ENCODE measurements at regions not wholly inside any gene's neighbourhood (a gene's known extent, or its start where the extent isn't known, plus 50 kb on each side); places are given as distances from the start of the nearest gene placed in this dataset.

DNA sequence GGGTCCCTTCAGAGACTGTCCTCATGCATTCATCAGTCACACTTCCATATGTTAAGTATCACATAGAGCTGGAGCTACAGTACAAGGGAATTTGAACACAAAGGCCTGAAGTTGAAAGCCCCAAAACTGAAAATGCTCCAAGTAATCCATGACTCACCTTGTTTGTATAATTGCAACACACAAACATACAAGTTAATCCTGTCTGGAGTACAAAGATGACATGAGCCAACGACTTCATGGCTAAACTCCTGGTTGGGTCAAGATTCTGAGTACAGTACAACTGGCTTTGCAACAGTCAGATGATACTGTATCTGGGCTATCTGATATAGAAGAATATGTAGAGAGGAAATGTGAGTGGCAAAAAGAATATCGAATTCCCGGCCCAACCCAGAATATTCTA lies 73.1 kb upstream of the AASS start:
- ATAC-seq (peak; percentile 92 to 98 (median 96)), DNase-seq (no peak)
- 37% methylated on average over 3 of the region's 3 CpGs for WGBS (ENCODE audit: insufficient coverage, low coverage, low lambda C conversion rate, missing lambda C conversion rate)
- no peaks in the 10 kb centered on the region for H3K9me3 ChIP-seq
- TF ChIP-seq, protein P1, sequence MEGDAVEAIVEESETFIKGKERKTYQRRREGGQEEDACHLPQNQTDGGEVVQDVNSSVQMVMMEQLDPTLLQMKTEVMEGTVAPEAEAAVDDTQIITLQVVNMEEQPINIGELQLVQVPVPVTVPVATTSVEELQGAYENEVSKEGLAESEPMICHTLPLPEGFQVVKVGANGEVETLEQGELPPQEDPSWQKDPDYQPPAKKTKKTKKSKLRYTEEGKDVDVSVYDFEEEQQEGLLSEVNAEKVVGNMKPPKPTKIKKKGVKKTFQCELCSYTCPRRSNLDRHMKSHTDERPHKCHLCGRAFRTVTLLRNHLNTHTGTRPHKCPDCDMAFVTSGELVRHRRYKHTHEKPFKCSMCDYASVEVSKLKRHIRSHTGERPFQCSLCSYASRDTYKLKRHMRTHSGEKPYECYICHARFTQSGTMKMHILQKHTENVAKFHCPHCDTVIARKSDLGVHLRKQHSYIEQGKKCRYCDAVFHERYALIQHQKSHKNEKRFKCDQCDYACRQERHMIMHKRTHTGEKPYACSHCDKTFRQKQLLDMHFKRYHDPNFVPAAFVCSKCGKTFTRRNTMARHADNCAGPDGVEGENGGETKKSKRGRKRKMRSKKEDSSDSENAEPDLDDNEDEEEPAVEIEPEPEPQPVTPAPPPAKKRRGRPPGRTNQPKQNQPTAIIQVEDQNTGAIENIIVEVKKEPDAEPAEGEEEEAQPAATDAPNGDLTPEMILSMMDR (IDR thresholded peaks at IDR 0.05): no peak
- TF ChIP-seq POLR2A (IDR thresholded peaks at IDR 0.05): no peak
- H3K4me1 ChIP-seq: peaks cover 0 to 11% (median 0%) of the 10 kb centered on the region in 4 donors
- H3K36me3 ChIP-seq: no peaks in the 10 kb centered on the region
- H3K27me3 ChIP-seq: no peaks in the 10 kb centered on the region
- H3K4me3 ChIP-seq: no peak overlapping the region
- no peak overlapping the region for H3K27ac ChIP-seq
- intact Hi-C loops (cut with DNase I): loop anchor here in 1 of 2 donors (10.0 kb wide), 1 partner anchor 308 kb away; no protein-coding TSS in a partner anchor

DNA sequence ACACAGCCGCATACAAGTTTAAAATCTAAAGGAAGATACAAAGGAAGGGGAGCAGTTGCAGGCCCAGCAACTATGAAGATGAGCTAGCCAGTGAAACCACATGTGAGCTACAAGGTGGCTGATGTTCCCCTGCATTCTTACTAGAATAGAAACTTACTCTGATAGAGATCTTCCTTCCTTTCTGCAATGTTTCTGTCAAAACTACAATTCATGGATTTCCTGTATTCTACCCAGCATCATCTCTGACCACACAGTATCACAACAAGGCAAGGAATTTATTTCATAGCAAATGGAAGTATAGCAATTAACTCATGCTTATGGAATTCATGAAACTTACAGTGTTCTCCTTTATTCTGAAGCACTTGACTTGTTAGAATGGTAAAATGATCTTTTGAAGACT lies 68.7 kb upstream of the AASS start:
- no peak overlapping the region for H3K4me3 ChIP-seq
- DNase-seq: no peak
- no peaks in the 10 kb centered on the region for H3K9me3 ChIP-seq
- H3K4me1 ChIP-seq: peaks cover 0 to 11% (median 0%) of the 10 kb centered on the region in 4 donors
- ATAC-seq: no peak
- no peak overlapping the region for H3K27ac ChIP-seq
- intact Hi-C loops (cut with DNase I): loop anchor here in 1 of 2 donors (10.0 kb wide), 1 partner anchor 312 kb away; no protein-coding TSS in a partner anchor
- TF ChIP-seq POLR2A (IDR thresholded peaks at IDR 0.05): no peak
- no peaks in the 10 kb centered on the region for H3K36me3 ChIP-seq
- 70% methylated on average over 1 of the region's 1 CpG for WGBS (ENCODE audit: insufficient coverage, low coverage, low lambda C conversion rate, missing lambda C conversion rate)
- H3K27me3 ChIP-seq: no peaks in the 10 kb centered on the region

DNA sequence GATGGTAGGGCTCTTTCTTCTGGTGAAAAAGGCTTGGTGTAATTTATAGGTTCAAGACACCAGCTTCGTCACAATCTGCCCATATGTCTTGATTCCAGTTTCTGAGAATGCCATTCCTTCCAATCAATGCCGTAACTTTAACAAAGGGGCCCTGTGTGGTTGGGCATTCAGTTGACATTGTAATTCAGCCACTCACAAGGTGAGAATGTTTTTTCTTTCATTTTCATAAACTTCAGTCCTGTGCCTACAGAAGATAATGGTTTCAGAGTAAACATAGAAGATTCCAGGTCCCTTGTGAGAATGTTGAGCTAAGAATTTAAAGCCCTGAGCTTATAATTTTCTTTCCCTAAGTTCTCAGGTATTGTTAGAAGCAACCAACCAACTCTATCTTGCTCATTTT lies 67.3 kb upstream of the AASS start:
- H3K4me3 ChIP-seq: no peak overlapping the region
- no peaks in the 10 kb centered on the region for H3K4me1 ChIP-seq
- no peaks in the 10 kb centered on the region for H3K9me3 ChIP-seq
- intact Hi-C loops (cut with DNase I): loop anchor here in 1 of 2 donors (10.0 kb wide), 1 partner anchor 313 kb away; no protein-coding TSS in a partner anchor
- DNase-seq (no peak), ATAC-seq (no peak)
- 69% methylated on average over 2 of the region's 2 CpGs for WGBS (ENCODE audit: insufficient coverage, low coverage, low lambda C conversion rate, missing lambda C conversion rate)
- H3K36me3 ChIP-seq: no peaks in the 10 kb centered on the region
- no peak for TF ChIP-seq POLR2A (IDR thresholded peaks at IDR 0.05)
- TF ChIP-seq, protein P1 (IDR thresholded peaks at IDR 0.05): no peak
- H3K27ac ChIP-seq: no peak overlapping the region
- H3K27me3 ChIP-seq: no peaks in the 10 kb centered on the region

GRCh38 chr7:122206985-122207384 lies 62.9 kb upstream of the AASS start:
- TF ChIP-seq POLR2A (IDR thresholded peaks at IDR 0.05): no peak
- TF ChIP-seq, protein P1 (IDR thresholded peaks at IDR 0.05): no peak
- DNase-seq: no peak
- no peak for ATAC-seq
- intact Hi-C loops (cut with DNase I): no loop called here
- H3K27me3 ChIP-seq: no peaks in the 10 kb centered on the region
- WGBS (ENCODE audit: insufficient coverage, low coverage, low lambda C conversion rate, missing lambda C conversion rate): 86% methylated on average over 1 of the region's 1 CpG
- H3K36me3 ChIP-seq: no peaks in the 10 kb centered on the region
- no peaks in the 10 kb centered on the region for H3K4me1 ChIP-seq
- H3K4me3 ChIP-seq: no peak overlapping the region
- H3K27ac ChIP-seq: no peak overlapping the region
- H3K9me3 ChIP-seq: no peaks in the 10 kb centered on the region

DNA sequence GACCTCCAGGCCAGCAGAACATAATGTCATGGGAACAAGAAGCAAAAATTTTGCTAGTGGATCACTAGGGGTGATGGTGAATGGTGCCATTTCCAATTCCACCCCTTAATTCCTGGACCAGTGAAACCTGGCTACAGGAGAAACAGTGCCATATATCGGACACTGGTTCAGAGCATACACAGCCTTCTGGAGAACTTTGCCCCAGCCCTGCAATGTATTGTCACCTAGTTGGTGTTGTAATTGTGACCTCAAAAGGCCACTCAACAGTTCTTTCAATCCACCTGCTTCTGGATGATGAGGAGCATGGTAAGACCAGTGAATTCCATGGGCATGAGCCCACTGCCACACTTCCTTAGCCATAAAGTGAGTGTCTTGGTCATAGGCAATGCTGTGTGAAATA lies 59.8 kb upstream of the AASS start:
- Histone ChIP-seq H3K4me3 (no peak overlapping the region), H3K27me3 (no peaks in the 10 kb centered on the region), H3K9me3 (no peaks in the 10 kb centered on the region), H3K36me3 (no peaks in the 10 kb centered on the region), H3K27ac (no peak overlapping the region), H3K4me1 (peaks cover 0 to 10% (median 0%) of the 10 kb centered on the region in 4 donors)
- ATAC-seq (peak in 2 of 4 donors; percentile 26 to 42), DNase-seq (no peak)
- TF ChIP-seq POLR2A (IDR thresholded peaks at IDR 0.05): no peak
- TF ChIP-seq, protein P1 (IDR thresholded peaks at IDR 0.05): no peak
- no CpG with 5 or more reads among the region's 1 CpG for WGBS (ENCODE audit: insufficient coverage, low coverage, low lambda C conversion rate, missing lambda C conversion rate)
- intact Hi-C loops (cut with DNase I): no loop called here

All from right lobe of liver (tissue), 6 donors.